BE2C (cell line): ENCODE measurements at regions not wholly inside any gene's neighbourhood (a gene's known extent, or its start where the extent isn't known, plus 50 kb on each side); places are given as distances from the start of the nearest gene placed in this dataset.

Source experiments
- DNase-seq: peaks from one replicate; pipeline ENCODE4 v3.0.0-alpha.2; 2020
- H3K27me3 ChIP-seq: fragments of 250-450 bp; sonication (Bioruptor Pico); 2 replicates; pipeline ENCODE4 v1.5.1; 2020; ENCODE audit warnings: mild to moderate bottlenecking
- H3K36me3 ChIP-seq: fragments of 250-450 bp; sonication (Bioruptor Pico); 2 replicates; pipeline ENCODE4 v1.5.1; 2020; ENCODE audit warnings: mild to moderate bottlenecking
- H3K4me1 ChIP-seq: fragments of 250-450 bp; sonication (Bioruptor Pico); 2 replicates; pipeline ENCODE4 v1.5.1; 2020
- H3K4me3 ChIP-seq: 2 replicates; pipeline ENCODE4 v1.5.1; 2011; ENCODE audit warnings: low read depth, low read length
- H3K9me3 ChIP-seq: fragments of 250-450 bp; sonication (Bioruptor Pico); 2 replicates; pipeline ENCODE4 v1.5.1; 2020
- CTCF ChIP-seq: IDR thresholded peaks from 2 replicates; pipeline ENCODE4 v1.5.1; 2012; ENCODE audit warnings: mild to moderate bottlenecking, low read depth, low read length

- Histone ChIP-seq H3K9me3 (no peaks in the 10 kb centered on the region; the same call in 1 of the 2 replicates), H3K36me3 (no peaks in the 10 kb centered on the region), H3K4me1 (peaks cover 15% of the 10 kb centered on the region), H3K27me3 (no peaks in the 10 kb centered on the region), H3K4me3 (no peak overlapping the region)
- DNase-seq: no peak
- TF ChIP-seq CTCF: no peak
Observed at GRCh38 chr13:91169321-91170050, 178.0 kb upstream of the MIR17HG start.

GRCh38 chr13:91172160-91172559 is 175.3 kb upstream of the MIR17HG start:
- Histone ChIP-seq H3K27me3 (no peaks in the 10 kb centered on the region), H3K4me1 (peaks cover 7% of the 10 kb centered on the region), H3K4me3 (no peak overlapping the region), H3K9me3 (no peaks in the 10 kb centered on the region; the same call in 1 of the 2 replicates), H3K36me3 (no peaks in the 10 kb centered on the region)
- no peak for DNase-seq
- TF ChIP-seq CTCF: no peak

GRCh38 chr13:91174886-91175501 is 172.5 kb upstream of the MIR17HG start:
- Histone ChIP-seq H3K27me3 (no peaks in the 10 kb centered on the region), H3K4me3 (no peak overlapping the region), H3K9me3 (no peaks in the 10 kb centered on the region), H3K36me3 (no peaks in the 10 kb centered on the region), H3K4me1 (no peaks in the 10 kb centered on the region)
- DNase-seq: no peak
- no peak for TF ChIP-seq CTCF

GRCh38 chr13:91178099-91178498 is 169.4 kb upstream of the MIR17HG start:
- Histone ChIP-seq H3K36me3 (no peaks in the 10 kb centered on the region), H3K27me3 (no peaks in the 10 kb centered on the region), H3K4me1 (no peaks in the 10 kb centered on the region; the same call in 1 of the 2 replicates), H3K4me3 (no peak overlapping the region), H3K9me3 (no peaks in the 10 kb centered on the region)
- no peak for DNase-seq
- TF ChIP-seq CTCF: no peak

GRCh38 chr13:91181892-91182291 is 165.6 kb upstream of the MIR17HG start:
- no peak for DNase-seq
- Histone ChIP-seq H3K36me3 (no peaks in the 10 kb centered on the region), H3K27me3 (no peaks in the 10 kb centered on the region), H3K9me3 (no peaks in the 10 kb centered on the region), H3K4me3 (no peak overlapping the region), H3K4me1 (peaks cover 12% of the 10 kb centered on the region)
- TF ChIP-seq CTCF: no peak
